ENCODE measurements at regions not wholly inside any gene's neighbourhood (a gene's known extent, or its start where the extent isn't known, plus 50 kb on each side); places are given as distances from the start of the nearest gene placed in this dataset.

- TF ChIP-seq CTCF (IDR thresholded peaks at IDR 0.05), result no peak
- no peak for DNase-seq
- H3K4me3 Mint-ChIP-seq, result no peak overlapping the region
- H3K9me3 Mint-ChIP-seq, result no peaks in the 10 kb centered on the region
- H3K27me3 Mint-ChIP-seq, result peaks cover 4% of the 10 kb centered on the region
- intact Hi-C loops (cut with micrococcal nuclease), result no loop called here
- no peaks in the 10 kb centered on the region for H3K4me1 Mint-ChIP-seq (ENCODE audit: low read depth)
- no peak for ATAC-seq
- ChIA-PET POLR2A (no interaction called here), CTCF (no interaction called here)
- no peak overlapping the region for H3K27ac Mint-ChIP-seq
- H3K36me3 Mint-ChIP-seq (ENCODE audit: low read depth), result no peaks in the 10 kb centered on the region
Measured at GRCh38 chr5:156188016-156188415, 138.9 kb upstream of the SGCD start.

- intact Hi-C loops (cut with micrococcal nuclease), result no loop called here
- no peaks in the 10 kb centered on the region for H3K4me1 Mint-ChIP-seq (ENCODE audit: low read depth)
- H3K9me3 Mint-ChIP-seq, result no peaks in the 10 kb centered on the region
- H3K27ac Mint-ChIP-seq, result no peak overlapping the region
- no peak for DNase-seq
- no peak for ATAC-seq
- POLR2A ChIA-PET, result no interaction called here
- H3K36me3 Mint-ChIP-seq (ENCODE audit: low read depth), result no peaks in the 10 kb centered on the region
- TF ChIP-seq CTCF (IDR thresholded peaks at IDR 0.05), result no peak
- CTCF ChIA-PET, result no interaction called here
- H3K27me3 Mint-ChIP-seq, result peaks cover 4% of the 10 kb centered on the region
- H3K4me3 Mint-ChIP-seq, result no peak overlapping the region
Measured at GRCh38 chr5:156189628-156190027, 137.3 kb upstream of the SGCD start.

- no peak for ATAC-seq
- H3K36me3 Mint-ChIP-seq (ENCODE audit: low read depth), result no peaks in the 10 kb centered on the region
- H3K27me3 Mint-ChIP-seq, result peaks cover 2% of the 10 kb centered on the region
- POLR2A ChIA-PET, result no interaction called here
- no peaks in the 10 kb centered on the region for H3K9me3 Mint-ChIP-seq
- intact Hi-C loops (cut with micrococcal nuclease), result no loop called here
- CTCF ChIA-PET, result no interaction called here
- no peak for DNase-seq
- no peak for TF ChIP-seq CTCF (IDR thresholded peaks at IDR 0.05)
- H3K4me3 Mint-ChIP-seq, result no peak overlapping the region
- H3K27ac Mint-ChIP-seq, result no peak overlapping the region
- H3K4me1 Mint-ChIP-seq (ENCODE audit: low read depth), result no peaks in the 10 kb centered on the region
Measured at GRCh38 chr5:156191547-156191946, 135.4 kb upstream of the SGCD start.

- Mint-ChIP-seq H3K4me1 (ENCODE audit: low read depth) (no peaks in the 10 kb centered on the region), H3K27me3 (peaks cover 4% of the 10 kb centered on the region), H3K36me3 (ENCODE audit: low read depth) (no peaks in the 10 kb centered on the region), H3K9me3 (no peaks in the 10 kb centered on the region), H3K4me3 (no peak overlapping the region), H3K27ac (no peak overlapping the region)
- intact Hi-C loops (cut with micrococcal nuclease), result no loop called here
- TF ChIP-seq CTCF (IDR thresholded peaks at IDR 0.05), result no peak
- CTCF ChIA-PET, result no interaction called here
- POLR2A ChIA-PET, result no interaction called here
- DNase-seq, result no peak
- ATAC-seq, result no peak
Measured at GRCh38 chr5:156197042-156197635, 129.8 kb upstream of the SGCD start.

- no peaks in the 10 kb centered on the region for H3K36me3 Mint-ChIP-seq (ENCODE audit: low read depth)
- no peak overlapping the region for H3K27ac Mint-ChIP-seq
- H3K27me3 Mint-ChIP-seq, result peaks cover 2% of the 10 kb centered on the region
- H3K4me3 Mint-ChIP-seq, result no peak overlapping the region
- ChIA-PET POLR2A (no interaction called here), CTCF (no interaction called here)
- intact Hi-C loops (cut with micrococcal nuclease), result no loop called here
- no peak for ATAC-seq
- no peaks in the 10 kb centered on the region for H3K4me1 Mint-ChIP-seq (ENCODE audit: low read depth)
- TF ChIP-seq CTCF (IDR thresholded peaks at IDR 0.05), result no peak
- no peak for DNase-seq
- no peaks in the 10 kb centered on the region for H3K9me3 Mint-ChIP-seq
Measured at GRCh38 chr5:156199045-156199444, 127.9 kb upstream of the SGCD start.

Data from activated CD8-positive, alpha-beta T cell treated with anti-CD3 and anti-CD28 coated beads for 36 hours (primary cell).